Fibroblast of lung (primary cell): ENCODE measurements at regions not wholly inside any gene's neighbourhood (a gene's known extent, or its start where the extent isn't known, plus 50 kb on each side); places are given as distances from the start of the nearest gene placed in this dataset.

Experiments used
- DNase-seq, 2 donors: peaks; one replicate each; pipeline versions ENCODE4 v3.0.0 to v3.0.0-alpha.2; 2010; ENCODE audit warnings: low read depth in 2 of 2
- H2AFZ ChIP-seq: 2 replicates; pipeline ENCODE4 v1.5.1; 2012; ENCODE audit warnings: low read length, control low read depth, inconsistent platforms
- H3K27ac ChIP-seq: 2 replicates; pipeline ENCODE4 v1.5.1; 2011; ENCODE audit warnings: low read length, control low read depth; ENCODE audit not compliant: insufficient read depth
- H3K27me3 ChIP-seq: 2 replicates; pipeline ENCODE4 v1.5.1; 2011; ENCODE audit warnings: mild to moderate bottlenecking, low read length; ENCODE audit not compliant: control insufficient read depth, insufficient read depth
- H3K36me3 ChIP-seq: 2 replicates; pipeline ENCODE4 v1.5.1; 2011; ENCODE audit warnings: low read length; ENCODE audit not compliant: control insufficient read depth, insufficient read depth
- H3K4me1 ChIP-seq: 2 replicates; pipeline ENCODE4 v1.5.1; 2011; ENCODE audit warnings: low read length; ENCODE audit not compliant: control insufficient read depth, insufficient read depth; ENCODE audit errors: extremely low read depth
- H3K4me2 ChIP-seq: 2 replicates; pipeline ENCODE4 v1.5.1; 2011; ENCODE audit warnings: low read length, control low read depth; ENCODE audit not compliant: insufficient read depth; ENCODE audit errors: extremely low read depth
- H3K4me3 ChIP-seq, 4 experiments: fragments of 200-600 bp in 1 of 4; sonication (generic) in 1 of 4; replicated peaks in 1 of 4; 2 replicates each; pipeline ENCODE4 v1.5.1; 2011 to 2016; ENCODE audit warnings: low read length in 4 of 4, low read depth in 3 of 4, mild to moderate bottlenecking in 3 of 4, control low read depth in 2 of 4, inconsistent platforms in 1 of 4, mixed read lengths in 1 of 4; ENCODE audit not compliant: insufficient read depth in 1 of 4; ENCODE audit errors: control extremely low read depth in 1 of 4
- H3K79me2 ChIP-seq: 2 replicates; pipeline ENCODE4 v1.5.1; 2012; ENCODE audit warnings: mild to moderate bottlenecking, low read length, inconsistent platforms; ENCODE audit not compliant: control insufficient read depth, insufficient read depth
- H3K9ac ChIP-seq: 2 replicates; pipeline ENCODE4 v1.5.1; 2011; ENCODE audit warnings: mild to moderate bottlenecking, low read length, control low read depth; ENCODE audit not compliant: insufficient read depth
- H3K9me3 ChIP-seq: 2 replicates; pipeline ENCODE4 v1.5.1; 2012; ENCODE audit warnings: low read depth, low read length; ENCODE audit not compliant: control insufficient read depth, insufficient read depth
- H4K20me1 ChIP-seq: 2 replicates; pipeline ENCODE4 v1.5.1; 2011; ENCODE audit warnings: low read length; ENCODE audit not compliant: control insufficient read depth, insufficient read depth; ENCODE audit errors: extremely low read depth
- EZH2 ChIP-seq: IDR thresholded peaks from 2 replicates; pipeline ENCODE4 v1.5.1; 2012; ENCODE audit warnings: low read length, control low read depth, mild to moderate bottlenecking; ENCODE audit errors: missing control alignments
- TF ChIP-seq, protein P1 (sequence below), 2 donors: IDR thresholded peaks in 1 of 2; conservative IDR thresholded peaks in 1 of 2; 1 replicate in 1 of 2; 2 replicates in 1 of 2; pipeline ENCODE4 v1.5.1; 2011 to 2012; ENCODE audit warnings: low read length in 2 of 2, control low read depth in 1 of 2, inconsistent platforms in 1 of 2, low read depth in 1 of 2, mild to moderate bottlenecking in 1 of 2

DNA sequence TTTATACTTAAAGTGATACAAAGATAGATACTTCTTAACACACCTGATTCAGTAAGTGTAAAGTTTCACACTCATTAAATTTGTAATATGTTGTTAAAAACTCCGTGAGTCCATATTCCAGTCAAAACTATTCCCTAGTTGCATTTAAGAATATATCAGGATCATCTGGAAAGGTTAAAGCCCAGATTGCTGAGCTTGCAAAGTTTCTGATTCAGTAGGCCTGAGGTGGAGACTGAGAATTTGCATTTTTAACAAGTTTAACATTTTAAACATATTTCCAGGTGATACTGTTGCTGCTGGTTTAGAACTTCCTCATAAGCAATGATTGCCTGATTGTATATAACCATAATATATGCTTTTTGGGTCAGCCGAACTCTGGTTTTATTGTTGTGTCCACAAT, 1998.6 kb upstream of the PCDH20 start:
- no peak overlapping the region for H3K9ac ChIP-seq
- no peak overlapping the region for H3K4me3 ChIP-seq
- H3K27ac ChIP-seq = no peak overlapping the region
- no peak for DNase-seq
- TF ChIP-seq EZH2 = no peak
- TF ChIP-seq, protein P1, sequence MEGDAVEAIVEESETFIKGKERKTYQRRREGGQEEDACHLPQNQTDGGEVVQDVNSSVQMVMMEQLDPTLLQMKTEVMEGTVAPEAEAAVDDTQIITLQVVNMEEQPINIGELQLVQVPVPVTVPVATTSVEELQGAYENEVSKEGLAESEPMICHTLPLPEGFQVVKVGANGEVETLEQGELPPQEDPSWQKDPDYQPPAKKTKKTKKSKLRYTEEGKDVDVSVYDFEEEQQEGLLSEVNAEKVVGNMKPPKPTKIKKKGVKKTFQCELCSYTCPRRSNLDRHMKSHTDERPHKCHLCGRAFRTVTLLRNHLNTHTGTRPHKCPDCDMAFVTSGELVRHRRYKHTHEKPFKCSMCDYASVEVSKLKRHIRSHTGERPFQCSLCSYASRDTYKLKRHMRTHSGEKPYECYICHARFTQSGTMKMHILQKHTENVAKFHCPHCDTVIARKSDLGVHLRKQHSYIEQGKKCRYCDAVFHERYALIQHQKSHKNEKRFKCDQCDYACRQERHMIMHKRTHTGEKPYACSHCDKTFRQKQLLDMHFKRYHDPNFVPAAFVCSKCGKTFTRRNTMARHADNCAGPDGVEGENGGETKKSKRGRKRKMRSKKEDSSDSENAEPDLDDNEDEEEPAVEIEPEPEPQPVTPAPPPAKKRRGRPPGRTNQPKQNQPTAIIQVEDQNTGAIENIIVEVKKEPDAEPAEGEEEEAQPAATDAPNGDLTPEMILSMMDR (conservative IDR thresholded peaks at IDR 0.05 in 1 of 2, IDR thresholded peaks at IDR 0.05 in 1 of 2; ENCODE audit: low read depth in 1 of 2, low read length in 2 of 2) = no peak
- no peaks in the 10 kb centered on the region for H3K4me1 ChIP-seq
- H3K79me2 ChIP-seq = no peaks in the 10 kb centered on the region
- no peaks in the 10 kb centered on the region for H3K27me3 ChIP-seq
- no peaks in the 10 kb centered on the region for H4K20me1 ChIP-seq
- H2AFZ ChIP-seq = no peak overlapping the region
- no peak overlapping the region for H3K4me2 ChIP-seq
- no peaks in the 10 kb centered on the region for H3K9me3 ChIP-seq
- H3K36me3 ChIP-seq = no peaks in the 10 kb centered on the region

DNA sequence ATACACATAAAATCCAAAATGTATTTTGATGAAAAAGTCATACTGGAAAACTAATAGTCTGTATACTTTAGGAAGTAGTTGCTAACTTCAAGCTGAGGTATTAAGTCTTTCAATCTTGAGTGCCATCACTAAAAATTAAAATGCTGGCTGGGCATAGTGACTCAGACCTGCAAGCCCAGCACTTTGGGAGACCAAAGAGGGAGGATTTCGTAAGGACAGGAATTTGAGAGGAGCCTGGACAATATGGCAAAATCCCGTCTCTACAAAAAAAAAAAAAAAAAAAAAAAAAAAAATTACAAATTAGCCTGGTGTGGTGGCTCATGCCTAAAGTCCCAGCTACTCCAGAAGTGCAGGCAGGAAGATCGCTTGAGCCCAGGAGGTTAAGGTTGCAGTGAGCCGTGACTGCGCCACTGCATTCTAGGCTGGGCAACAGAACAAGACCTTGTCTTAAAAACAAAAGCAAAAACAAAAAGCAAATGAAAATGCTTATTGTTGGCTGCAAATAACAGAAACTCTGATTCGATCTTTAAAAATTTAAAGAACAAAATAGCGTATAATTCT, 1994.2 kb upstream of the PCDH20 start:
- Histone ChIP-seq H4K20me1 (no peaks in the 10 kb centered on the region), H3K27me3 (no peaks in the 10 kb centered on the region), H3K9ac (no peak overlapping the region), H3K9me3 (no peaks in the 10 kb centered on the region), H3K4me3 (no peak overlapping the region), H3K27ac (no peak overlapping the region), H3K4me1 (no peaks in the 10 kb centered on the region), H2AFZ (no peak overlapping the region), H3K79me2 (no peaks in the 10 kb centered on the region), H3K4me2 (no peak overlapping the region), H3K36me3 (no peaks in the 10 kb centered on the region)
- DNase-seq = no peak
- TF ChIP-seq, protein P1 (conservative IDR thresholded peaks at IDR 0.05 in 1 of 2, IDR thresholded peaks at IDR 0.05 in 1 of 2; ENCODE audit: low read depth in 1 of 2, low read length in 2 of 2) = no peak
- no peak for TF ChIP-seq EZH2

DNA sequence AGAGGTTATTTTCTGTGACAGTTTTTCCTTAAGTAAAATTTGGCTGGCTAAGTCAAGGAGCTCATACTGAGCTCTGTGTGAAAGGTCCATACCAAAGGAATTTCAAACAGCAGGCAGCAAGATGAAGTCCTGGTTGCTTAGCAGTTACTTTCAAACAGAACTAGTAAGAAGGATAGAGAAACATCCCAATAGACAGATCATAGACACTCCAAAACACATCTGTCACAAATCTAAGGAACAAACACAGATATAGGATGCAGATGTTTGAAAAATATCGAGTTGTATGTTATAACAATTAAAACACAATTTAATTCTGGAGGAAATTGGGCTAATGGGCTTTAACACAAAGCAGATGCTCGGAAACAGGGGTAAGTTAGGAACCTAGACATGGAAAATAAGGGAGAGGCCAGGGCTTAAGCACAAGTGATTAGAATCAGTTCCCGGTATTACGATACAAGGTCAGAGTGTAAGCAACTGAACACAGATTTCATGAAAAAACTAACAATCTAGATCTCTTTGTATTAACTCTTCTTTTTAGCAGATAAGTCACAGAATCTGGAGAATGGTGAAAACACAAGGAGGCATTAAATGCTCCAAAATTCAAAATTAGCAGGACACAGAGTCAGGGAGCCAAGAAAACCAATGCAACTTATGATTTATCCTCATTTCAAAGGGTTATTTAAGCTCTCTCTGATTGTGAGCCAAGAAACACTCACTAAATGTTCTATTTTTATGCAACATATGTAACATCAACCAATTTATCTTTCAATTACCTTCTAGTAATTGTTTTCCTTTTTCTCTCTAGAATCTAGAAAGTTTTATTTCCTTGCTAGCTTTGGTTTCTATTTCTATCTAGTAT, 1992.9 kb upstream of the PCDH20 start:
- H3K4me2 ChIP-seq = no peak overlapping the region
- no peak overlapping the region for H3K4me3 ChIP-seq
- no peaks in the 10 kb centered on the region for H3K4me1 ChIP-seq
- H3K27me3 ChIP-seq = no peaks in the 10 kb centered on the region
- no peak overlapping the region for H3K9ac ChIP-seq
- TF ChIP-seq, protein P1 (conservative IDR thresholded peaks at IDR 0.05 in 1 of 2, IDR thresholded peaks at IDR 0.05 in 1 of 2; ENCODE audit: low read depth in 1 of 2, low read length in 2 of 2) = no peak
- no peak for TF ChIP-seq EZH2
- no peaks in the 10 kb centered on the region for H3K36me3 ChIP-seq
- H3K9me3 ChIP-seq = no peaks in the 10 kb centered on the region
- no peak overlapping the region for H2AFZ ChIP-seq
- H3K79me2 ChIP-seq = no peaks in the 10 kb centered on the region
- H4K20me1 ChIP-seq = no peaks in the 10 kb centered on the region
- no peak overlapping the region for H3K27ac ChIP-seq
- DNase-seq = peak; percentile 38 to 62
